Thoracic aorta (tissue), 2 donors: ENCODE measurements at regions not wholly inside any gene's neighbourhood (a gene's known extent, or its start where the extent isn't known, plus 50 kb on each side); places are given as distances from the start of the nearest gene placed in this dataset.

ENCODE experiments used
- ATAC-seq: fragments of 150-250 bp; one replicate; pipeline ENCODE4 v1.8.0; 2017; ENCODE audit warnings: low read depth; ENCODE audit not compliant: insufficient number of reproducible peaks, low FRiP score
- DNase-seq: peaks from one replicate; pipeline ENCODE4 v3.0.0-alpha.2; 2020; ENCODE audit warnings: low spot score
- H3K27ac ChIP-seq, 2 donors: fragments of 200-600 bp; sonication (generic); 1 replicate in 1 of 2; 2 replicates in 1 of 2; pipeline ENCODE4 v1.5.1; 2016; ENCODE audit warnings: mild to moderate bottlenecking in 2 of 2, moderate library complexity in 2 of 2
- H3K27me3 ChIP-seq: fragments of 200-600 bp; sonication (generic); replicated peaks from 2 replicates; pipeline ENCODE4 v1.6.0; 2016; ENCODE audit warnings: mild to moderate bottlenecking; ENCODE audit not compliant: insufficient read depth
- H3K36me3 ChIP-seq: fragments of 200-600 bp; sonication (generic); one replicate; pipeline ENCODE4 v1.5.1; 2016
- H3K4me1 ChIP-seq, 2 donors: fragments of 200-600 bp; sonication (generic); 1 replicate in 1 of 2; 2 replicates in 1 of 2; pipeline versions ENCODE4 v1.5.1 to v1.6.0; 2016; ENCODE audit warnings: low read depth in 2 of 2, mild to moderate bottlenecking in 1 of 2; ENCODE audit not compliant: control insufficient read depth in 1 of 2
- H3K4me3 ChIP-seq: fragments of 200-600 bp; sonication (generic); 2 replicates; pipeline ENCODE4 v1.5.1; 2016; ENCODE audit warnings: mild to moderate bottlenecking
- H3K9me3 ChIP-seq: fragments of 200-600 bp; sonication (generic); 2 replicates; pipeline ENCODE4 v1.5.1; 2016
- CTCF ChIP-seq: fragments of 200-600 bp; sonication (generic); IDR thresholded peaks from one replicate; pipeline ENCODE4 v1.5.1; 2019; ENCODE audit warnings: antibody characterized with exemption

- Histone ChIP-seq H3K27me3 (no peaks in the 10 kb centered on the region), H3K4me1 (peaks cover 0 to 14% of the 10 kb centered on the region in 2 donors), H3K27ac (no peak overlapping the region), H3K4me3 (no peak overlapping the region), H3K9me3 (no peaks in the 10 kb centered on the region), H3K36me3 (no peaks in the 10 kb centered on the region)
- no peak for DNase-seq
- no peak for ATAC-seq
- no peak for TF ChIP-seq CTCF
Observed at GRCh38 chr6:100996409-100996808, 115.3 kb upstream of the ASCC3 start.

- TF ChIP-seq CTCF, result no peak
- no peaks in the 10 kb centered on the region for H3K27me3 ChIP-seq
- peaks cover 0 to 11% of the 10 kb centered on the region in 2 donors for H3K4me1 ChIP-seq
- no peaks in the 10 kb centered on the region for H3K36me3 ChIP-seq
- no peak for ATAC-seq
- no peaks in the 10 kb centered on the region for H3K9me3 ChIP-seq
- no peak overlapping the region for H3K27ac ChIP-seq
- DNase-seq, result no peak
- H3K4me3 ChIP-seq, result no peak overlapping the region
Observed at GRCh38 chr6:100998111-100998510, 117.0 kb upstream of the ASCC3 start.

GRCh38 chr6:100999034-100999597 is 118.0 kb upstream of the ASCC3 start:
- H3K4me3 ChIP-seq, result no peak overlapping the region
- no peaks in the 10 kb centered on the region for H3K9me3 ChIP-seq
- H3K36me3 ChIP-seq, result no peaks in the 10 kb centered on the region
- peaks cover 0 to 1% of the 10 kb centered on the region in 2 donors for H3K4me1 ChIP-seq
- H3K27ac ChIP-seq, result no peak overlapping the region
- DNase-seq, result no peak
- no peaks in the 10 kb centered on the region for H3K27me3 ChIP-seq
- ATAC-seq, result no peak
- TF ChIP-seq CTCF, result no peak

GRCh38 chr6:101000341-101000740 is 119.2 kb upstream of the ASCC3 start:
- Histone ChIP-seq H3K36me3 (no peaks in the 10 kb centered on the region), H3K9me3 (no peaks in the 10 kb centered on the region), H3K4me3 (no peak overlapping the region), H3K27me3 (no peaks in the 10 kb centered on the region), H3K4me1 (no peaks in the 10 kb centered on the region), H3K27ac (no peak overlapping the region)
- DNase-seq, result no peak
- no peak for TF ChIP-seq CTCF
- ATAC-seq, result no peak

GRCh38 chr6:101001012-101001411 is 119.9 kb upstream of the ASCC3 start:
- H3K27me3 ChIP-seq, result no peaks in the 10 kb centered on the region
- ATAC-seq (no peak), DNase-seq (no peak)
- no peaks in the 10 kb centered on the region for H3K9me3 ChIP-seq
- no peaks in the 10 kb centered on the region for H3K4me1 ChIP-seq
- no peak for TF ChIP-seq CTCF
- no peak overlapping the region for H3K4me3 ChIP-seq
- no peak overlapping the region for H3K27ac ChIP-seq
- no peaks in the 10 kb centered on the region for H3K36me3 ChIP-seq
